T-helper 17 cell (primary cell): ENCODE measurements at regions not wholly inside any gene's neighbourhood (a gene's known extent, or its start where the extent isn't known, plus 50 kb on each side); places are given as distances from the start of the nearest gene placed in this dataset.

Source experiments
- ATAC-seq: fragments of 150-1000 bp; cut with Tn5 transposase; 2 replicates; pipeline ENCODE4 v1.10.0; 2021; ENCODE audit warnings: mild to moderate bottlenecking, moderate library complexity
- DNase-seq, 3 donors: peaks; one replicate each; pipeline versions ENCODE4 v3.0.0 to v3.0.0-alpha.2; 2020 to 2021
- H3K9me3 ChIP-seq: one replicate; pipeline ENCODE4 v1.7.0; 2013; ENCODE audit warnings: low read length, mild to moderate bottlenecking; ENCODE audit not compliant: control insufficient read depth, poor library complexity, severe bottlenecking
- H3K27ac Mint-ChIP-seq: one replicate; pipeline ENCODE4 v1.8.0; 2022; ENCODE audit warnings: mild to moderate bottlenecking, moderate library complexity, mixed read lengths
- H3K27me3 Mint-ChIP-seq: one replicate; pipeline ENCODE4 v1.8.0; 2022; ENCODE audit warnings: mixed read lengths
- H3K36me3 Mint-ChIP-seq: one replicate; pipeline ENCODE4 v1.8.0; 2022; ENCODE audit warnings: low read depth, mixed read lengths
- H3K4me1 Mint-ChIP-seq: one replicate; pipeline ENCODE4 v1.8.0; 2022; ENCODE audit warnings: mild to moderate bottlenecking, mixed read lengths
- H3K4me3 Mint-ChIP-seq: one replicate; pipeline ENCODE4 v1.8.0; 2022; ENCODE audit warnings: mild to moderate bottlenecking, moderate library complexity, mixed read lengths

GRCh38 chr2:198441246-198441645 lies 636.9 kb downstream of the PLCL1 start:
- ATAC-seq (no peak), DNase-seq (no peak)
- H3K27me3 Mint-ChIP-seq = peaks cover 27% of the 10 kb centered on the region
- H3K36me3 Mint-ChIP-seq = peaks cover 2% of the 10 kb centered on the region
- H3K27ac Mint-ChIP-seq = no peak overlapping the region
- H3K4me1 Mint-ChIP-seq = no peaks in the 10 kb centered on the region
- no peak overlapping the region for H3K4me3 Mint-ChIP-seq
- no peaks in the 10 kb centered on the region for H3K9me3 ChIP-seq

DNA sequence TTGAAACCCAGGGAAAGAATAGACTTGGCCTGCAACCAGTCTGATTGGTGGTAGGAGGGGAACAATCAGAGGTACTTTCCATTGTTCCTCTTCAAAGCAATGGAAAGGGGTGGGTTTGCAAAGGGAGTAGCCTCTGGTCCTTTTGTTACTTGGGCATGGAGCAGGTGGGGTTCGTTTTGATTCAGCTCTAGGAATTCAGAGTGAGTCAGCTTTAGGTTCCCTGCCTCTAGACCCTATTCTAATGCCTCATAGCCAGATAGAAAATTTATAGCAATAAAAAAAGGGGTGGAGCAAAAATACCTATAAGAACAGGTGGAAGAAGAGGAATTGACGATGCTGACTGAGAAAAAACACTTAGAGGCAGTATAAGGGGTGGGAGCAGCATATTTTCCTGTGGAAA lies 636.4 kb downstream of the PLCL1 start:
- H3K27ac Mint-ChIP-seq = no peak overlapping the region
- no peak for ATAC-seq
- no peaks in the 10 kb centered on the region for H3K4me1 Mint-ChIP-seq
- H3K36me3 Mint-ChIP-seq = peaks cover 2% of the 10 kb centered on the region
- H3K27me3 Mint-ChIP-seq = peaks cover 27% of the 10 kb centered on the region
- DNase-seq = no peak
- no peak overlapping the region for H3K4me3 Mint-ChIP-seq
- H3K9me3 ChIP-seq = no peaks in the 10 kb centered on the region

DNA sequence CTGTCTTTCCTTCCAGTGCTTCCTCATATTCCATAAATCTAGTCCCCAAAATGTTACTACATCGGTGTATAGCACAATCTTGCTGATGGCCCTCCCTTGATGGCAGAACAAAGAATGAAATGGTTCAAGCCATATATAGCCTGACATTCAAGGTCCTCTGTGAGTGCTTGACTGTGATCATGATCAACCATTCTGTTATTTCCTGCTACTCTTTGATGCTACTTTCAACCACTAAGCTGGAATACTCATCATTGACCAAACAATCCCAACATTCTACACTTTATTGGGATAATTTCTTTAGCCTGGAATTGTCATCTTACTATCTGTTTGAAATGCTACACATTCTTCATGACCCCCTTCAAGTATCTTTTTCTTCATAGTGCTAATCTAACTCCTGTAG lies 633.9 kb downstream of the PLCL1 start:
- no peak overlapping the region for H3K27ac Mint-ChIP-seq
- no peaks in the 10 kb centered on the region for H3K9me3 ChIP-seq
- H3K4me3 Mint-ChIP-seq = no peak overlapping the region
- no peak for DNase-seq
- H3K4me1 Mint-ChIP-seq = no peaks in the 10 kb centered on the region
- H3K36me3 Mint-ChIP-seq = peaks cover 2% of the 10 kb centered on the region
- H3K27me3 Mint-ChIP-seq = peaks cover 24% of the 10 kb centered on the region
- ATAC-seq = no peak

GRCh38 chr2:198424112-198424511 lies 619.7 kb downstream of the PLCL1 start:
- no peaks in the 10 kb centered on the region for H3K9me3 ChIP-seq
- H3K27ac Mint-ChIP-seq = no peak overlapping the region
- no peaks in the 10 kb centered on the region for H3K27me3 Mint-ChIP-seq
- H3K4me3 Mint-ChIP-seq = no peak overlapping the region
- ATAC-seq (no peak), DNase-seq (no peak)
- no peaks in the 10 kb centered on the region for H3K4me1 Mint-ChIP-seq
- H3K36me3 Mint-ChIP-seq = no peaks in the 10 kb centered on the region

DNA sequence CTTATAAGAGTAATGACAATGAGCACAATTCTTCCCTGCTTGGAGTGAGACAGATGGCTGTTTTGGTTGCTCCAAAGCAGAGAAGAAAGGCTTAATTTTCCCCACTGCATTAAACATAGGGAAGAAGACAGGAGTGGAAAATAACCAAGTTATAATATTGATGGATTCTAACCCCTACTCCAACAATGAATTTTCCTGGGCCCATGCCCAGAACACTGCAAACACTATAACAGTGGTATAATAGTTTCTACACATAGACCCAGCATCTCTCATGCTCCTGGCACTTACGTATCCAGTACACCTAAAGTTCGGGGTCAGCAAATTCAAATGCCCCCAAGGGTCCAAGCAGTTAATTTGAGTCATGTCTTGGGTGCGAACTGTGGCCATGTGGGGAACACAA lies 613.4 kb downstream of the PLCL1 start:
- no peaks in the 10 kb centered on the region for H3K9me3 ChIP-seq
- DNase-seq (no peak), ATAC-seq (no peak)
- Mint-ChIP-seq H3K27me3 (peaks cover 26% of the 10 kb centered on the region), H3K4me3 (no peak overlapping the region), H3K27ac (no peak overlapping the region), H3K4me1 (no peaks in the 10 kb centered on the region), H3K36me3 (no peaks in the 10 kb centered on the region)

GRCh38 chr2:198414976-198415375 lies 610.6 kb downstream of the PLCL1 start:
- no peak overlapping the region for H3K27ac Mint-ChIP-seq
- no peak for ATAC-seq
- DNase-seq = no peak
- no peak overlapping the region for H3K4me3 Mint-ChIP-seq
- H3K9me3 ChIP-seq = no peaks in the 10 kb centered on the region
- H3K27me3 Mint-ChIP-seq = peaks cover 28% of the 10 kb centered on the region
- no peaks in the 10 kb centered on the region for H3K4me1 Mint-ChIP-seq
- H3K36me3 Mint-ChIP-seq = no peaks in the 10 kb centered on the region

- DNase-seq = no peak
- no peaks in the 10 kb centered on the region for H3K9me3 ChIP-seq
- no peak overlapping the region for H3K4me3 Mint-ChIP-seq
- H3K27ac Mint-ChIP-seq = no peak overlapping the region
- peaks cover 25% of the 10 kb centered on the region for H3K27me3 Mint-ChIP-seq
- H3K4me1 Mint-ChIP-seq = no peaks in the 10 kb centered on the region
- no peak for ATAC-seq
- no peaks in the 10 kb centered on the region for H3K36me3 Mint-ChIP-seq
Measured at GRCh38 chr2:198411936-198412335, 607.5 kb downstream of the PLCL1 start.

- no peaks in the 10 kb centered on the region for H3K9me3 ChIP-seq
- Mint-ChIP-seq H3K27ac (no peak overlapping the region), H3K4me1 (no peaks in the 10 kb centered on the region), H3K36me3 (no peaks in the 10 kb centered on the region), H3K4me3 (no peak overlapping the region), H3K27me3 (peaks cover 22% of the 10 kb centered on the region)
- DNase-seq = no peak
- no peak for ATAC-seq
Measured at GRCh38 chr2:198408171-198408570, 603.8 kb downstream of the PLCL1 start.

DNA sequence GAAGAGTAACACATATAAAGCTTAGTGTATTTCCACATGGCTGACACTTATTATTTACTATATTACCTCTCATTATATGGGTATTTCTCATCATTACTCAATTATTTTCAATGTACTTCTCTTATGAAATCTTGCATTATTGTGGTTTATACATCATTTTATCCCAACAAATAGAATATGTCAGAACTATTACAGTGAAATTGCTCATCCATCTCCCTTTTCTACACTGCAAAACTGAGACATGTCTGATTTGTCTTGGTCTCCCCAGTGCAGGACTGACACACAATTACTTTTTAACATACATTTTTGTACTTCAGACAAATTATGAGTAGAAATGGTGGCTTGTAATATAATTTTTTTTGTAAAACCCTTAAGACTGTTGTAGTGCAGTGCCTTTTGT lies 600.9 kb downstream of the PLCL1 start:
- Mint-ChIP-seq H3K4me3 (no peak overlapping the region), H3K36me3 (no peaks in the 10 kb centered on the region)
- ATAC-seq = no peak

DNA sequence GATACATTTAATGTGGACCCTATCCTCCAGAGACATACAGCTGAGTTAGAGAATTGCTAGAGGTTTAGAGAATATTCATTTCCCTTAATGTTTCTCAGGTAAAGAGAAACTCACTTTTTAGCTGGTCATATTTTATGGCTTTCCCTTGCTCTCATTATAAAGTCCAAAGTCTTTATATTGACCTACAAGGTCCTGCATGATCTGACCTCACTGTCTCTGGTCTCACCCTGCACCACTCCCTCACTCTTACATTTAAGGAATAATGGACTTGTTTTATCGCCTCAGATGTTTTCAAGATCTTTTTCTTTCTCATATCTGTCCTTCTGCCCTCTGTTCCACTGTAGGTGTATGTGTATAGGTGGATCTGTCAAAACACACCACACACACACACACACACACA lies 597.3 kb downstream of the PLCL1 start:
- H3K9me3 ChIP-seq = no peaks in the 10 kb centered on the region
- Mint-ChIP-seq H3K4me1 (no peaks in the 10 kb centered on the region), H3K27me3 (peaks cover 18% of the 10 kb centered on the region), H3K4me3 (no peak overlapping the region), H3K27ac (no peak overlapping the region), H3K36me3 (no peaks in the 10 kb centered on the region)
- DNase-seq = no peak
- ATAC-seq = no peak

More for the DNA sequence above, 600.9 kb downstream of the PLCL1 start:
- no peaks in the 10 kb centered on the region for H3K4me1 Mint-ChIP-seq
- no peak for DNase-seq
- H3K9me3 ChIP-seq = no peaks in the 10 kb centered on the region
- no peak overlapping the region for H3K27ac Mint-ChIP-seq
- H3K27me3 Mint-ChIP-seq = peaks cover 17% of the 10 kb centered on the region

DNA sequence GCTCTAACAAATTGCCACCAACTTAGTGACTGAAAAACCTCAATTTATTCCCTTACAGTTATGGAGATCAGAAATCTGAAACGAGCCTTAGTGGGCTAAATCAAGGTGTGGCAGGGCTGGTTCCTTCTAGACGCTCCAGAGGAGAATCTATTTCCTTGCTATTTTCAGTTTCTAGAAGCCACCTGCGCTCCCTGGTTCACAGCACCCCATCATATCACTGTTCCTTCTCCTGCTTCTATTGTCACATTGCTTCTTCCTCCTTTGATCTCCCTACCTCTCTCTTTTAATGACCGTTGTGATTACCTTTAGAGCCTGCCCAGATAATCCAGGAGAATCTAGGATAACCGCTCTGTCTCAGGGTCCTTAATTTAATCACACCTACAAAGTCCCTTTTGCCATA lies 596.6 kb downstream of the PLCL1 start:
- H3K4me1 Mint-ChIP-seq = no peaks in the 10 kb centered on the region
- DNase-seq = no peak
- no peaks in the 10 kb centered on the region for H3K9me3 ChIP-seq
- no peak for ATAC-seq
- no peak overlapping the region for H3K27ac Mint-ChIP-seq
- peaks cover 24% of the 10 kb centered on the region for H3K27me3 Mint-ChIP-seq
- H3K4me3 Mint-ChIP-seq = no peak overlapping the region
- no peaks in the 10 kb centered on the region for H3K36me3 Mint-ChIP-seq

- Mint-ChIP-seq H3K27ac (no peak overlapping the region), H3K36me3 (no peaks in the 10 kb centered on the region), H3K27me3 (peaks cover 23% of the 10 kb centered on the region), H3K4me3 (no peak overlapping the region), H3K4me1 (peaks cover 3% of the 10 kb centered on the region)
- DNase-seq (no peak), ATAC-seq (no peak)
- H3K9me3 ChIP-seq = no peaks in the 10 kb centered on the region
Measured at GRCh38 chr2:198394208-198394607, 589.8 kb downstream of the PLCL1 start.

DNA sequence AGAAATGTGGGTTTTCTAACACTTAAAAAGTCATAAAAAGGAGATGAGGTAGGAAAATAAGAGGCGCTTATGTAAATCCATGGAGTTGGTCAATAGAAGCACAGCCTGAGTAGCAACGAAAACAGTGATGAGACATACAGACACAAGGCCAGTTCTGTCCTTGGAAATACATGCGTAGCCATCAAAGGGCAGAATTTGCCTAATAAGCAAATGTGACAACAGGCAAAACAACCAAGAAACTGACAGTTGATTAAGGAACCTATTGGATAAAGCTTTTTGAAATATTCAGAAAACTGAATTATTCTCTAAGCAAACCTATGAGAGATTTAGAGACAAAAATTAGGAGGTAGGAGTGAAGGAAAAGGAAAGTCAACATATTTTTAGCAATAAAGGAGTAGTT lies 586.3 kb downstream of the PLCL1 start:
- no peak for ATAC-seq

DNA sequence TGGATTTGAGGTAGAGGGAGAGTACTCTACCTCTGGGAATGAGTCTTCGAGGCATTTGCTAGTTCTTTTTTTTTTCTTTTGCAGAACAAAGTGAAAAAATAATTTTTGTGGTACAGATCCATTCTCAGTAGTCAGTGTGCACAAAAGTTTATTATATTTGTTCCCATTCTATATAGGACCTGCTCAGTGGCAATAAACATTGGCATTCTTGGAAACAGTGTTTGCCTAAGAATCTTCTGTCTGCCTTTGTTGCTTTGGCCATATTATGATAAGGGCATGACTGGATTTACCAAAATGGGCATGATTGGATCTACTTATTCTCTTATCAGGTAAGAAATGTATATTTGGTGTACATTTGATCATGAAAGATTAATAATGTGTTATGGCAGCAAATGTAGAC lies 583.3 kb downstream of the PLCL1 start:
- ATAC-seq = no peak
- no peak for DNase-seq
- Mint-ChIP-seq H3K4me3 (no peak overlapping the region), H3K36me3 (no peaks in the 10 kb centered on the region), H3K27me3 (peaks cover 35% of the 10 kb centered on the region), H3K27ac (no peak overlapping the region), H3K4me1 (no peaks in the 10 kb centered on the region)
- no peaks in the 10 kb centered on the region for H3K9me3 ChIP-seq

More for the DNA sequence above, 586.3 kb downstream of the PLCL1 start:
- Mint-ChIP-seq H3K27me3 (peaks cover 30% of the 10 kb centered on the region), H3K4me1 (peaks cover 3% of the 10 kb centered on the region), H3K36me3 (no peaks in the 10 kb centered on the region), H3K4me3 (no peak overlapping the region), H3K27ac (no peak overlapping the region)
- no peak for DNase-seq
- no peaks in the 10 kb centered on the region for H3K9me3 ChIP-seq

- Mint-ChIP-seq H3K4me3 (no peak overlapping the region), H3K36me3 (peaks cover 3% of the 10 kb centered on the region), H3K27ac (no peak overlapping the region), H3K4me1 (peaks cover 3% of the 10 kb centered on the region), H3K27me3 (peaks cover 48% of the 10 kb centered on the region)
- no peaks in the 10 kb centered on the region for H3K9me3 ChIP-seq
- DNase-seq (no peak), ATAC-seq (no peak)
Measured at GRCh38 chr2:198385856-198386255, 581.5 kb downstream of the PLCL1 start.
